GM12873 (cell line): ENCODE measurements at regions not wholly inside any gene's neighbourhood (a gene's known extent, or its start where the extent isn't known, plus 50 kb on each side); places are given as distances from the start of the nearest gene placed in this dataset.

Experiments
- TF ChIP-seq, protein P1 (sequence below): IDR thresholded peaks from 2 replicates; pipeline ENCODE4 v1.5.1; 2012; ENCODE audit warnings: low read depth, mild to moderate bottlenecking, moderate library complexity, low read length, control low read depth; ENCODE audit not compliant: insufficient read depth; ENCODE audit errors: missing control alignments

DNA sequence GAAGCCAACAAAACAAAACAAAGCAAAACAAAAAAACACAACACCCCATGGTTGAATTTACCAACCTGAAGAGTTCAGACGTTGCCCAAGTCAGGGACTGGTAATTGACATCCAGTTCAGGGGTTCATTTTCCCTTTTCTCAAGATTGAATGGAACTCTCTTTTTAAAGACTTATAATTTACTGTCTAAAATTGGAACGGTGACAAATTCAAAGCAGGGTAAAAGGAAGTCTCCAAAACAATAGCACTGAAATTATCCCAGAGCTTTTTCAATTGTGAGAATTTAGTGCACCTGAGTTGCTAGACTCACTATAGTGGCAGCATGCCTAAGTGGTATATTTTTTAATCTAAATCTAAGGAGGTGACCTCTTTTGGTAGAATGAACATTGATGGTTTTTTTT is 90.9 kb upstream of the PREP start:
- TF ChIP-seq, protein P1, sequence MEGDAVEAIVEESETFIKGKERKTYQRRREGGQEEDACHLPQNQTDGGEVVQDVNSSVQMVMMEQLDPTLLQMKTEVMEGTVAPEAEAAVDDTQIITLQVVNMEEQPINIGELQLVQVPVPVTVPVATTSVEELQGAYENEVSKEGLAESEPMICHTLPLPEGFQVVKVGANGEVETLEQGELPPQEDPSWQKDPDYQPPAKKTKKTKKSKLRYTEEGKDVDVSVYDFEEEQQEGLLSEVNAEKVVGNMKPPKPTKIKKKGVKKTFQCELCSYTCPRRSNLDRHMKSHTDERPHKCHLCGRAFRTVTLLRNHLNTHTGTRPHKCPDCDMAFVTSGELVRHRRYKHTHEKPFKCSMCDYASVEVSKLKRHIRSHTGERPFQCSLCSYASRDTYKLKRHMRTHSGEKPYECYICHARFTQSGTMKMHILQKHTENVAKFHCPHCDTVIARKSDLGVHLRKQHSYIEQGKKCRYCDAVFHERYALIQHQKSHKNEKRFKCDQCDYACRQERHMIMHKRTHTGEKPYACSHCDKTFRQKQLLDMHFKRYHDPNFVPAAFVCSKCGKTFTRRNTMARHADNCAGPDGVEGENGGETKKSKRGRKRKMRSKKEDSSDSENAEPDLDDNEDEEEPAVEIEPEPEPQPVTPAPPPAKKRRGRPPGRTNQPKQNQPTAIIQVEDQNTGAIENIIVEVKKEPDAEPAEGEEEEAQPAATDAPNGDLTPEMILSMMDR = no peak

- TF ChIP-seq, protein P1 = no peak
Measured at GRCh38 chr6:105492706-105493673, 90.1 kb upstream of the PREP start.

DNA sequence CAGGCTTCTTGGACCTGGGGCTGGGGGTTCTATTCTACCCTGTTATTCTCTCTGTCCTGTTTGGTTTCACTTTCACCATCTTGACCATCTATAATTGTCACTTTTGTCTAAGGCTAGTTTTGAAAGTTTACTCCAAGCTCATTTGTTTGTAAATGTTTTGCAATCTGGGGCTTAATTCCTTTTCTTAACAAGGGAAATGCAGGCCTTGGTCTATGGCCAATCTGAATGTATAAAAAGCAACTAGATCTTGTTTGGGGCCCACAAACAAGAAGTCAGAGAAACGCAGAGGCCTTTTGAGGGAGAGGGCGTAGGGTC is 86.3 kb upstream of the PREP start:
- TF ChIP-seq, protein P1 = no peak

GRCh38 chr6:105488516-105489215 is 85.8 kb upstream of the PREP start:
- TF ChIP-seq, protein P1 = no peak

DNA sequence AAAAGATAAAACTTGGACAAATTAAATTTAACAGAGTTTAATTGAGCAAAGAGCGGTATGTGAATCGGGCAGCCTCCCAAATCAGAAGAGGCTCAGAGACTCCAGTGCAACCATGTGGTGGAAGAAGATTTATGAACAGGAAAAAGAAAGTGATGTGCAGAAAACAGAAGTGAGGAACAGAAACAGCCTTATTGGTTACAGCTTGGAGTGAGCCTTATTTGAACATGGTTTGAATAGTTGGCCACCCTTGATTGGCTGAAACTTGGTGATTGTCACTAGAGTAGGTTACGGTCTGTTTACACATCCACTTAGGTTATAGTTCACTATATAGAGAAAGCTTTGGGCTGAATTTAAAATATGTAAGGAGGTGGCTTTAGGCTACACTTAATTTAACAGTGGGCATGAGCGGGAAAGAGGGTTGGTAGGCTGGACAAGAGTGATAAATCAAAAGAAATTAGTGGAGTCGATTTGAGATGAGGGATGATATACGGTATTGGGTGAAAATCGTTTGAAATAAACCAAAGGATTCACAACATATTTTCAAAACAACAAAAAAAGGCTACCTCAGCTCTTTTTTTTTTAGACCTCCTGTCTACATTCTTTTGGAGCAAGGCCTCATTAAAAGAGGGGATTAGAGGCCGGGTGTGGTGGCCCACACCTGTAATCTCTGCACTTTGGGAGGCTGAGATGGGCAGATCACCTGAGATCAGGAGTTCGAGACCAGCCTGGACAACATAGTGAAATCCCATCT is 84.3 kb upstream of the PREP start:
- TF ChIP-seq, protein P1 = no peak

GRCh38 chr6:105485456-105485855 is 82.6 kb upstream of the PREP start:
- TF ChIP-seq, protein P1 = no peak
